SK-N-SH (cell line): ENCODE measurements at regions not wholly inside any gene's neighbourhood (a gene's known extent, or its start where the extent isn't known, plus 50 kb on each side); places are given as distances from the start of the nearest gene placed in this dataset.

Experiments used
- CTCF ChIA-PET: fragments of 300-600, 350-600 bp; formaldehyde crosslinking; extraction: SDS; loops from one replicate; lab custom pipeline; 2021; lab: Yijun Ruan, JAX
- POLR2A ChIA-PET: fragments of 350-600 bp; sonication (Branson Sonifier 250); formaldehyde crosslinking; extraction: SDS; loops from one replicate; lab custom pipeline; 2020; ENCODE audit warnings: antibody characterized with exemption, inconsistent platforms; lab: Yijun Ruan, JAX
- DNase-seq: peaks from one replicate; pipeline ENCODE4 v3.0.0; 2012
- H2AFZ ChIP-seq: fragments of 200-600 bp; sonication (generic); 2 replicates; pipeline ENCODE4 v1.8.1; 2016; ENCODE audit warnings: antibody characterized with exemption, mild to moderate bottlenecking, low read depth
- H3F3A ChIP-seq: fragments of 200-600 bp; sonication (generic); replicated peaks from 2 replicates; pipeline ENCODE3; 2016; ENCODE audit warnings: antibody characterized with exemption, mild to moderate bottlenecking; ENCODE audit not compliant: insufficient read depth
- H3K27ac ChIP-seq, 2 experiments: fragments of 200-500 bp in 1 of 2; fragments of 200-600 bp in 1 of 2; sonication (Bioruptor generic) in 1 of 2; sonication (generic), shearing (Covaris generic) in 1 of 2; 2 replicates each; pipeline versions ENCODE4 v1.5.1 to v1.6.1; 2014 to 2016; ENCODE audit warnings: low read depth in 2 of 2, inconsistent platforms in 1 of 2, low read length in 1 of 2, mild to moderate bottlenecking in 1 of 2, mixed read lengths in 1 of 2
- H3K27me3 ChIP-seq: fragments of 200-600 bp; sonication (generic), shearing (Covaris generic); 2 replicates; pipeline ENCODE4 v1.6.1; 2016; ENCODE audit warnings: mixed run types; ENCODE audit not compliant: insufficient read depth
- H3K36me3 ChIP-seq, 2 experiments: fragments of 200-500 bp in 1 of 2; fragments of 200-600 bp in 1 of 2; sonication (Bioruptor generic) in 1 of 2; sonication (generic) in 1 of 2; replicated peaks in 1 of 2; 2 replicates each; pipeline versions ENCODE3 to v1.5.1; 2014 to 2016; ENCODE audit warnings: low read length in 1 of 2, mild to moderate bottlenecking in 1 of 2; ENCODE audit not compliant: insufficient read depth in 2 of 2, control insufficient read depth in 1 of 2
- H3K4me1 ChIP-seq, 2 experiments: fragments of 200-500 bp in 1 of 2; fragments of 200-600 bp in 1 of 2; sonication (Bioruptor generic) in 1 of 2; sonication (generic), shearing (Covaris generic) in 1 of 2; 2 replicates each; pipeline versions ENCODE4 v1.5.1 to v1.6.1; 2014 to 2016; ENCODE audit warnings: low read depth in 1 of 2, low read length in 1 of 2, mixed run types in 1 of 2; ENCODE audit not compliant: insufficient read depth in 2 of 2, control insufficient read depth in 1 of 2
- H3K4me2 ChIP-seq: fragments of 200-600 bp; sonication (generic), shearing (Covaris generic); 2 replicates; pipeline ENCODE4 v1.6.1; 2017; ENCODE audit warnings: mixed run types
- H3K4me3 ChIP-seq, 2 experiments: fragments of 200-500 bp in 1 of 2; fragments of 200-600 bp in 1 of 2; sonication (Bioruptor generic) in 1 of 2; sonication (generic), shearing (Covaris generic) in 1 of 2; 2 replicates each; pipeline versions ENCODE4 v1.5.1 to v1.8.1; 2014 to 2016; ENCODE audit warnings: low read depth in 2 of 2, inconsistent platforms in 1 of 2, low read length in 1 of 2, mild to moderate bottlenecking in 1 of 2, mixed read lengths in 1 of 2, moderate library complexity in 1 of 2
- H3K79me2 ChIP-seq: fragments of 200-600 bp; sonication (generic); 2 replicates; pipeline ENCODE4 v1.8.1; 2017; ENCODE audit warnings: mild to moderate bottlenecking; ENCODE audit not compliant: insufficient read depth
- H3K9ac ChIP-seq: fragments of 200-600 bp; sonication (generic); 2 replicates; pipeline ENCODE4 v1.6.1; 2017; ENCODE audit warnings: mixed run types
- H3K9me2 ChIP-seq: fragments of 200-600 bp; sonication (generic); 2 replicates; pipeline ENCODE4 v1.6.1; 2017; ENCODE audit warnings: mixed run types
- H3K9me3 ChIP-seq: fragments of 200-600 bp; sonication (generic); 2 replicates; pipeline ENCODE4 v1.6.1; 2017; ENCODE audit warnings: mixed run types, mild to moderate bottlenecking, moderate library complexity
- H4K20me1 ChIP-seq: fragments of 200-600 bp; sonication (generic); 2 replicates; pipeline ENCODE4 v1.6.1; 2017; ENCODE audit warnings: mild to moderate bottlenecking, mixed run types; ENCODE audit not compliant: insufficient read depth
- FOSL2 ChIP-seq: IDR thresholded peaks from 2 replicates; pipeline ENCODE4 v1.4.0; 2012; ENCODE audit warnings: low read depth, mild to moderate bottlenecking, moderate library complexity, borderline replicate concordance
- FOXJ3 ChIP-seq: sonication (generic); formaldehyde crosslinking; IDR thresholded peaks from 2 replicates; pipeline ENCODE4 v1.5.1; 2020; ENCODE audit warnings: mild to moderate bottlenecking, missing genetic modification reagents
- GABPA ChIP-seq: IDR thresholded peaks from 2 replicates; pipeline ENCODE4 v1.4.0; 2012; ENCODE audit warnings: low read depth, mild to moderate bottlenecking
- JUND ChIP-seq: IDR thresholded peaks from 2 replicates; pipeline ENCODE4 v1.4.0; 2012
- RAD21 ChIP-seq: IDR thresholded peaks from 2 replicates; pipeline ENCODE4 v1.6.1; 2012; ENCODE audit warnings: mild to moderate bottlenecking, low read length
- REST ChIP-seq: IDR thresholded peaks from 2 replicates; pipeline ENCODE4 v1.6.1; 2012; ENCODE audit warnings: mild to moderate bottlenecking, low read depth, low read length, moderate library complexity
- RFX5 ChIP-seq: IDR thresholded peaks from 2 replicates; pipeline ENCODE4 v1.6.1; 2012; ENCODE audit warnings: mild to moderate bottlenecking, improper control_type of control experiment, low read length
- RXRA ChIP-seq: IDR thresholded peaks from 2 replicates; pipeline ENCODE4 v1.4.0; 2012; ENCODE audit warnings: low read depth, mild to moderate bottlenecking, borderline replicate concordance
- SIN3A ChIP-seq: IDR thresholded peaks from 2 replicates; pipeline ENCODE4 v1.6.1; 2012; ENCODE audit warnings: low read depth, mild to moderate bottlenecking, low read length, moderate library complexity, borderline replicate concordance
- TCF12 ChIP-seq: IDR thresholded peaks from 2 replicates; pipeline ENCODE4 v1.4.0; 2012
- USF2 ChIP-seq: fragments of 150-350 bp; IDR thresholded peaks from 2 replicates; pipeline ENCODE4 v1.6.1; 2017; ENCODE audit warnings: antibody characterized with exemption, low read length, low read depth, borderline replicate concordance
- WGBS: methylation state at CpG from one replicate; pipeline ENCODE4 v1.1.6; 2017; ENCODE audit warnings: low lambda C conversion rate; 5-methylcytosine and 5-hydroxymethylcytosine counted together
- TF ChIP-seq, protein P1 (sequence below): IDR thresholded peaks from 2 replicates; pipeline ENCODE4; 2012

GRCh38 chr10:130902929-130903328, 408.6 kb downstream of the TCERG1L start (continued):
- TF ChIP-seq, protein P1, sequence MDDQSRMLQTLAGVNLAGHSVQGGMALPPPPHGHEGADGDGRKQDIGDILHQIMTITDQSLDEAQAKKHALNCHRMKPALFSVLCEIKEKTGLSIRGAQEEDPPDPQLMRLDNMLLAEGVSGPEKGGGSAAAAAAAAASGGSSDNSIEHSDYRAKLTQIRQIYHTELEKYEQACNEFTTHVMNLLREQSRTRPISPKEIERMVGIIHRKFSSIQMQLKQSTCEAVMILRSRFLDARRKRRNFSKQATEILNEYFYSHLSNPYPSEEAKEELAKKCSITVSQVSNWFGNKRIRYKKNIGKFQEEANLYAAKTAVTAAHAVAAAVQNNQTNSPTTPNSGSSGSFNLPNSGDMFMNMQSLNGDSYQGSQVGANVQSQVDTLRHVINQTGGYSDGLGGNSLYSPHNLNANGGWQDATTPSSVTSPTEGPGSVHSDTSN: no peak
- TF ChIP-seq REST (no peak), TCF12 (no peak), JUND (no peak)

GRCh38 chr10:130904676-130905075, 406.8 kb downstream of the TCERG1L start:
- no peaks in the 10 kb centered on the region for H3K27me3 ChIP-seq
- CTCF ChIA-PET: no interaction called here
- no peak for DNase-seq
- POLR2A ChIA-PET: no interaction called here
- no peak overlapping the region for H3K27ac ChIP-seq
- no peaks in the 10 kb centered on the region for H3K4me1 ChIP-seq
- TF ChIP-seq USF2 (no peak), RXRA (no peak), RFX5 (no peak), GABPA (no peak), FOXJ3 (no peak), RAD21 (no peak), FOSL2 (no peak), SIN3A (no peak)
- TF ChIP-seq, protein P1: no peak
- no peaks in the 10 kb centered on the region for H3K9me3 ChIP-seq
- no peaks in the 10 kb centered on the region for H4K20me1 ChIP-seq
- no peaks in the 10 kb centered on the region for H3F3A ChIP-seq
- H3K4me3 ChIP-seq: no peak overlapping the region
- H3K9me2 ChIP-seq: no peaks in the 10 kb centered on the region
- H3K79me2 ChIP-seq: no peaks in the 10 kb centered on the region
- H3K36me3 ChIP-seq: no peaks in the 10 kb centered on the region
- 47% methylated on average over 7 of the region's 8 CpGs for WGBS
- no peak overlapping the region for H3K9ac ChIP-seq
- H3K4me2 ChIP-seq: no peak overlapping the region
- H2AFZ ChIP-seq: no peak overlapping the region
